ENCODE measurements at regions not wholly inside any gene's neighbourhood (a gene's known extent, or its start where the extent isn't known, plus 50 kb on each side); places are given as distances from the start of the nearest gene placed in this dataset.

DNA sequence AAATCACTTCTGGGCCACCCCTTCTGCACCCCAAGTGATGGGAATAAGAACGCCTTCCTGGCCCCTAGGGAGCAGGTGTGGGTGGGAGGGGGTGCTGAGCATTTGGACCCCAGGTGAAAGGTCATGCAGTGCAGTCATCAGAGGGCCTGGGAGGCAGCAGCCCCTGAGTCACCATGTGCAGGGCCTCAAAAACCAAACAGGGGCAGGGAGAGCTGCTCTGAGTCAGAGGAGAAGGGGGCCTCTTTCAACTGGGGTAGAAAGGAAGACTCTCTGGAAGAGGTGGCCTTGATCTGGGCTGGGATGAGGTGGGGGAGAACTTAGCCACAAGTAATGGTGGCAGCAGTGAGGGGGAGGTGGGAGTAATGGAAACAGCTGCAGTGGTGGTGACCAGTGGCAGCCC lies 164.3 kb downstream of the BUB3 start:
- Histone ChIP-seq H3K4me3 (no peak overlapping the region), H3K4me1 (replicated peaks) (no peaks in the 10 kb centered on the region), H3K27me3 (replicated peaks; ENCODE audit: insufficient read depth) (no peaks in the 10 kb centered on the region), H3K9me3 (no peaks in the 10 kb centered on the region), H3K27ac (no peak overlapping the region), H3K36me3 (no peaks in the 10 kb centered on the region)
- intact Hi-C loops (cut with DNase I) = no loop called here
- WGBS = 100% methylated on average over 1 of the region's 1 CpG
- no peak for DNase-seq (ENCODE audit: low spot score)
- no peak for TF ChIP-seq POLR2A (IDR thresholded peaks at IDR 0.05)
- TF ChIP-seq POLR2AphosphoS5 (IDR thresholded peaks at IDR 0.05) = no peak
- TF ChIP-seq, protein P1, sequence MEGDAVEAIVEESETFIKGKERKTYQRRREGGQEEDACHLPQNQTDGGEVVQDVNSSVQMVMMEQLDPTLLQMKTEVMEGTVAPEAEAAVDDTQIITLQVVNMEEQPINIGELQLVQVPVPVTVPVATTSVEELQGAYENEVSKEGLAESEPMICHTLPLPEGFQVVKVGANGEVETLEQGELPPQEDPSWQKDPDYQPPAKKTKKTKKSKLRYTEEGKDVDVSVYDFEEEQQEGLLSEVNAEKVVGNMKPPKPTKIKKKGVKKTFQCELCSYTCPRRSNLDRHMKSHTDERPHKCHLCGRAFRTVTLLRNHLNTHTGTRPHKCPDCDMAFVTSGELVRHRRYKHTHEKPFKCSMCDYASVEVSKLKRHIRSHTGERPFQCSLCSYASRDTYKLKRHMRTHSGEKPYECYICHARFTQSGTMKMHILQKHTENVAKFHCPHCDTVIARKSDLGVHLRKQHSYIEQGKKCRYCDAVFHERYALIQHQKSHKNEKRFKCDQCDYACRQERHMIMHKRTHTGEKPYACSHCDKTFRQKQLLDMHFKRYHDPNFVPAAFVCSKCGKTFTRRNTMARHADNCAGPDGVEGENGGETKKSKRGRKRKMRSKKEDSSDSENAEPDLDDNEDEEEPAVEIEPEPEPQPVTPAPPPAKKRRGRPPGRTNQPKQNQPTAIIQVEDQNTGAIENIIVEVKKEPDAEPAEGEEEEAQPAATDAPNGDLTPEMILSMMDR (IDR thresholded peaks at IDR 0.05) = no peak

DNA sequence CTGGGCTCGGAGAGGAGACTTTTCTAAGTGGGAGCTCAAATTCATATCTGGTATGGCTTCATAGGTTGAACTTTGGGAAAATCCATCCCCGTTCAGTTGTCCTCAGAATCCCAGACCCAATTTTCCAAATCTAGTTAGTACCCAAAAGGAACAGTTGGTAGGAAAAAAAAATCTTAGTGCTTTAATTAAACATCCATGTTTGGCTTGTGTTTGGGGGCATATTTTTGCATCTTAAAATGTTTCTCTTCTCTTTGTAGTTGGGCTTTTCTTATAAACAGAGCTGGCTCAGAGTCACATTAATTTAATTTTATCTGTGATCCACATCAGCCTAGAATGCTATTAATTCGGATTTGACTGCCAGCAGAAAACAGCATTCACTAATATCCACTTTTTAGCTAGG lies 165.9 kb downstream of the BUB3 start:
- H3K9me3 ChIP-seq = no peaks in the 10 kb centered on the region
- no peak for TF ChIP-seq POLR2A (IDR thresholded peaks at IDR 0.05)
- TF ChIP-seq, protein P1 (IDR thresholded peaks at IDR 0.05) = no peak
- no peak for TF ChIP-seq POLR2AphosphoS5 (IDR thresholded peaks at IDR 0.05)
- intact Hi-C loops (cut with DNase I) = no loop called here
- no peak overlapping the region for H3K4me3 ChIP-seq
- no peaks in the 10 kb centered on the region for H3K27me3 ChIP-seq (replicated peaks; ENCODE audit: insufficient read depth)
- no peaks in the 10 kb centered on the region for H3K36me3 ChIP-seq
- WGBS = 55% methylated on average over 3 of the region's 3 CpGs
- H3K4me1 ChIP-seq (replicated peaks) = no peaks in the 10 kb centered on the region
- no peak overlapping the region for H3K27ac ChIP-seq
- no peak for DNase-seq (ENCODE audit: low spot score)

DNA sequence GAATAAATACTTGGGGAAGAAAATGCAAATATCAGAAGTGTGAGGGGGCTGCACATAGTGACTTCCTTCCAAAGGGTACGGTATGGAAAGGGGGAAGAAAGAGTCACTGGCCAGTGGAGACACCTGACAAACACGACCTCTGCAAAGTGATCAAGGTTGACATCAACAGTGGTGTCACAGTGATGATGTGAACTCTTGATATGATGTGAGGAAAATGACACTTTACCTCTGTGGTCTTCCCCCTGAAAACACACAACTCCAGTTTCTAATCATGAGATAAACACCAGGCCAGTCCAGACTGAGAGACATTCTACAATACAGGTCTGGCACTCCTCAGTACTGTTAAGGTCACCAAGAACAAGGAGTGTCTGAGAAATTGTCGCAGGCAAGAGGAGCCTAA lies 169.7 kb downstream of the BUB3 start:
- no peak overlapping the region for H3K4me3 ChIP-seq
- no peak overlapping the region for H3K27ac ChIP-seq
- no peak for DNase-seq (ENCODE audit: low spot score)
- H3K36me3 ChIP-seq = no peaks in the 10 kb centered on the region
- H3K4me1 ChIP-seq (replicated peaks) = no peaks in the 10 kb centered on the region
- no peak for TF ChIP-seq POLR2A (IDR thresholded peaks at IDR 0.05)
- TF ChIP-seq POLR2AphosphoS5 (IDR thresholded peaks at IDR 0.05) = no peak
- TF ChIP-seq, protein P1 (IDR thresholded peaks at IDR 0.05) = no peak
- intact Hi-C loops (cut with DNase I) = no loop called here
- WGBS = 75% methylated on average over 3 of the region's 3 CpGs
- no peaks in the 10 kb centered on the region for H3K27me3 ChIP-seq (replicated peaks; ENCODE audit: insufficient read depth)
- H3K9me3 ChIP-seq = no peaks in the 10 kb centered on the region

DNA sequence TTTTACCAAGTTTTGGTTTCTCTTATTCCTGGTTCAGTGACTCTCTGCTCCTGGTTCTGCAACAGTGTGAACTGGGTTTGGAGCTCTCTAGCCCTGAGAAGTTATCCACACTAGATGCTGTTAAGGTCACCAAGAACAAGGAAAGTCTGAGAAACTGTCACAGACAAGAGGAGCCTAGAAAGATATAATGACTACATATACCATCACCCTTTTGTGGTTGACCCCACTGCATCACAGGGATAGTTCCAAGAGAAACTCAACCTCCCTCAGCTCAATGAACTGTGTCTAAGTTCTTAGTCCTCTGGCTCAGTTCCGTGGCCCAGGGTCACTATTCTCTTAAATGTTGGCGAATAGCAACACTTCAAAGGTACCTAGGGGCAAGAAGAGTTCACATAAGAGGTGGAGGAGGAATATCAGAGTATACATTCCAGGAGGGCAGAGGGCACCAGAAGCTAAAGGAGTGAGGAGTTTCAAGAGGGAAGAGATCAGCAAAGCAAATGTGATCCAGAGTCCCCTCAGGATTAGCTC lies 171.5 kb downstream of the BUB3 start:
- Histone ChIP-seq H3K4me3 (no peak overlapping the region), H3K27ac (no peak overlapping the region), H3K9me3 (no peaks in the 10 kb centered on the region), H3K27me3 (replicated peaks; ENCODE audit: insufficient read depth) (no peaks in the 10 kb centered on the region), H3K36me3 (no peaks in the 10 kb centered on the region), H3K4me1 (replicated peaks) (no peaks in the 10 kb centered on the region)
- intact Hi-C loops (cut with DNase I) = no loop called here
- TF ChIP-seq, protein P1 (IDR thresholded peaks at IDR 0.05) = no peak
- TF ChIP-seq POLR2AphosphoS5 (IDR thresholded peaks at IDR 0.05) (no peak), POLR2A (IDR thresholded peaks at IDR 0.05) (no peak)
- 93% methylated on average over 2 of the region's 2 CpGs for WGBS
- no peak for DNase-seq (ENCODE audit: low spot score)

DNA sequence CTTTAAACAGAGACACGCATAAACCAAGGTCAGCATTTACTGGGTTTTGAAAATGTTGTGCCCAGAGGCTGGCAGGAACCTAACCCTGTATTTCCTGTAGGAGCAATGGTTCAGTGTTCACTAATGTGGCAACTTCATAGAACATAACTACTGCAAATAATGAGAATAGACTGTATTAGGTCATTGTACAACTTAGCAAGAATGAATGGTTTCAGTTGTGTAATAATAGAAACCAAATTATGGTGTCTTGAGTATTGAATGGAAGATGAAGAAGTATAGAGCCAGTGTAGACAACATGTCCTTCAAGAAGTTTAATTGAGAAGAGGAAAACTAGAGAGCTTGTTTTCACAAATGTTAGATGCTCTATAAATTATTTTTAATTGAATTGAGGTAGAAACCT lies 172.5 kb downstream of the BUB3 start:
- H3K9me3 ChIP-seq = no peaks in the 10 kb centered on the region
- TF ChIP-seq POLR2A (IDR thresholded peaks at IDR 0.05) = no peak
- TF ChIP-seq, protein P1 (IDR thresholded peaks at IDR 0.05) = no peak
- no peak for TF ChIP-seq POLR2AphosphoS5 (IDR thresholded peaks at IDR 0.05)
- H3K36me3 ChIP-seq = no peaks in the 10 kb centered on the region
- H3K4me1 ChIP-seq (replicated peaks) = no peaks in the 10 kb centered on the region
- intact Hi-C loops (cut with DNase I) = no loop called here
- no peak overlapping the region for H3K4me3 ChIP-seq
- no peaks in the 10 kb centered on the region for H3K27me3 ChIP-seq (replicated peaks; ENCODE audit: insufficient read depth)
- H3K27ac ChIP-seq = no peak overlapping the region
- 97% methylated on average over 1 of the region's 1 CpG for WGBS
- DNase-seq (ENCODE audit: low spot score) = no peak
